GM23338 (cell line): ENCODE measurements at regions not wholly inside any gene's neighbourhood (a gene's known extent, or its start where the extent isn't known, plus 50 kb on each side); places are given as distances from the start of the nearest gene placed in this dataset.
A peak's percentile ranks its signal among the peaks of the same experiment; 100 is the strongest.
"Not testable (repeated sequence)": the region's sequence is repeated elsewhere in the genome, so short reads cannot be mapped to it uniquely, and the experiment has no call there.

ENCODE experiments used
- ATAC-seq: fragments of 200-7000 bp; cut with Tn5 transposase; 3 replicates; pipeline ENCODE4 v1.9.1; 2020
- DNase-seq: peaks from one replicate; pipeline ENCODE4 v3.0.0-alpha.2; 2015; ENCODE audit warnings: low spot score
- H2AFZ ChIP-seq: fragments of 200-600 bp; sonication (generic); 2 replicates; pipeline ENCODE4 v1.8.0; 2016; ENCODE audit warnings: antibody characterized with exemption, mild to moderate bottlenecking, moderate library complexity
- H3F3A ChIP-seq: fragments of 200-600 bp; sonication (generic); replicated peaks from 2 replicates; pipeline ENCODE4 v1.8.0; 2017; ENCODE audit warnings: antibody characterized with exemption, mixed run types, low read depth
- H3K27ac ChIP-seq: fragments of 200-600 bp; sonication (generic); 2 replicates; pipeline ENCODE4 v1.6.1; 2016; ENCODE audit warnings: low read depth
- H3K27me3 ChIP-seq: fragments of 200-600 bp; sonication (generic); 2 replicates; pipeline ENCODE4 v1.8.0; 2016; ENCODE audit warnings: mild to moderate bottlenecking, mixed run types, moderate library complexity; ENCODE audit not compliant: insufficient read depth
- H3K36me3 ChIP-seq: fragments of 200-600 bp; sonication (generic); 2 replicates; pipeline ENCODE4 v1.8.0; 2016; ENCODE audit warnings: mild to moderate bottlenecking; ENCODE audit not compliant: insufficient read depth
- H3K4me1 ChIP-seq: fragments of 200-600 bp; sonication (generic); 2 replicates; pipeline ENCODE4 v1.8.0; 2016; ENCODE audit warnings: mild to moderate bottlenecking, moderate library complexity; ENCODE audit not compliant: insufficient read depth
- H3K4me2 ChIP-seq: fragments of 200-600 bp; sonication (generic); 2 replicates; pipeline ENCODE4 v1.7.1; 2017; ENCODE audit warnings: mixed run types
- H3K4me3 ChIP-seq: fragments of 200-600 bp; sonication (generic); 2 replicates; pipeline ENCODE4 v1.6.1; 2016; ENCODE audit warnings: mixed run types
- H3K79me2 ChIP-seq: fragments of 200-600 bp; sonication (generic); replicated peaks from 2 replicates; pipeline ENCODE4 v1.8.0; 2017; ENCODE audit warnings: mild to moderate bottlenecking; ENCODE audit not compliant: insufficient read depth
- H3K9me2 ChIP-seq: fragments of 200-600 bp; sonication (generic); 2 replicates; pipeline ENCODE4 v1.8.0; 2017; ENCODE audit not compliant: insufficient read depth
- H4K20me1 ChIP-seq: fragments of 200-600 bp; sonication (generic); replicated peaks from 2 replicates; pipeline ENCODE4 v1.8.0; 2017; ENCODE audit warnings: mild to moderate bottlenecking; ENCODE audit not compliant: insufficient read depth
- H3K27ac Mint-ChIP-seq: 2 replicates; pipeline ENCODE4 v1.8.0; 2020; ENCODE audit warnings: inconsistent platforms, mild to moderate bottlenecking, moderate library complexity, mixed read lengths
- H3K27me3 Mint-ChIP-seq: 3 replicates; pipeline ENCODE4 v1.8.0; 2022; ENCODE audit warnings: low read depth, mild to moderate bottlenecking, moderate library complexity, mixed read lengths, inconsistent platforms; ENCODE audit not compliant: insufficient read depth, poor library complexity
- H3K36me3 Mint-ChIP-seq: 3 replicates; pipeline ENCODE4 v1.8.0; 2021; ENCODE audit warnings: low read depth, mild to moderate bottlenecking, inconsistent platforms, moderate library complexity, mixed read lengths
- H3K4me1 Mint-ChIP-seq: 3 replicates; pipeline ENCODE4 v1.8.0; 2020; ENCODE audit warnings: mild to moderate bottlenecking, inconsistent platforms, mixed read lengths
- H3K4me3 Mint-ChIP-seq: 3 replicates; pipeline ENCODE4 v1.8.0; 2021; ENCODE audit warnings: moderate library complexity, mild to moderate bottlenecking, inconsistent platforms, mixed read lengths
- H3K9me3 Mint-ChIP-seq: 3 replicates; pipeline ENCODE4 v1.8.0; 2020; ENCODE audit warnings: moderate library complexity, mild to moderate bottlenecking, inconsistent platforms, mixed read lengths
- CTCF ChIP-seq, 2 experiments: fragments of 200-600 bp in 1 of 2; sonication (generic) in 1 of 2; conservative IDR thresholded peaks; 2 replicates each; pipeline versions ENCODE4 v1.5.1 to v1.6.1; 2016 to 2017; ENCODE audit warnings: antibody characterized with exemption in 2 of 2, low read depth in 2 of 2, mild to moderate bottlenecking in 2 of 2, moderate library complexity in 1 of 2
- JUNB ChIP-seq: IDR thresholded peaks from one replicate; pipeline ENCODE4 v1.6.1; 2016; ENCODE audit warnings: antibody characterized with exemption; ENCODE audit not compliant: unreplicated experiment
- NANOG ChIP-seq: IDR thresholded peaks from 2 replicates; pipeline ENCODE4 v1.6.1; 2016; ENCODE audit warnings: antibody characterized with exemption, borderline replicate concordance
- STAT1 ChIP-seq: IDR thresholded peaks from one replicate; pipeline ENCODE4 v1.6.1; 2016; ENCODE audit warnings: antibody characterized with exemption; ENCODE audit not compliant: unreplicated experiment
- ZNF114 ChIP-seq: fragments of 250-450 bp; sonication (Bioruptor Pico); IDR thresholded peaks from 2 replicates; pipeline ENCODE4 v1.5.0; 2020; ENCODE audit warnings: mild to moderate bottlenecking, moderate library complexity
- ZNF331 ChIP-seq: fragments of 250-450 bp; sonication (Bioruptor Pico); IDR thresholded peaks from 2 replicates; pipeline ENCODE4 v1.5.0; 2020; ENCODE audit warnings: low read depth, mild to moderate bottlenecking, moderate library complexity

GRCh38 chr7:76129836-76130235 lies 71.9 kb upstream of the SRRM3 start:
- Histone ChIP-seq H3K4me3 (no peak overlapping the region), H3K79me2 (no peaks in the 10 kb centered on the region), H4K20me1 (no peaks in the 10 kb centered on the region; the same call in 1 of the 2 replicates), H3K4me2 (no peak overlapping the region), H3F3A (no peaks in the 10 kb centered on the region), H2AFZ (no peak overlapping the region), H3K27ac (no peak overlapping the region), H3K4me1 (no peaks in the 10 kb centered on the region), H3K9me2 (no peaks in the 10 kb centered on the region), H3K27me3 (no peaks in the 10 kb centered on the region), H3K36me3 (no peaks in the 10 kb centered on the region)
- Mint-ChIP-seq H3K27me3 (peaks cover 7% of the 10 kb centered on the region), H3K9me3 (no peaks in the 10 kb centered on the region), H3K27ac (no peak overlapping the region), H3K4me1 (no peaks in the 10 kb centered on the region; the same call in 2 of the 3 replicates), H3K36me3 (no peaks in the 10 kb centered on the region), H3K4me3 (no peak overlapping the region)
- no peak for ATAC-seq
- no peak for TF ChIP-seq STAT1
- no peak for TF ChIP-seq ZNF114 (CRISPR knock-in tag)
- no peak for TF ChIP-seq JUNB
- TF ChIP-seq NANOG, result no peak
- TF ChIP-seq ZNF331, result no peak
- no peak for DNase-seq

- H3K4me1 ChIP-seq, H3K27me3 ChIP-seq, H3K27ac Mint-ChIP-seq, H3K27me3 Mint-ChIP-seq, H3K36me3 Mint-ChIP-seq, H3K4me3 Mint-ChIP-seq, H4K20me1 ChIP-seq, H3K9me2 ChIP-seq, H3K4me2 ChIP-seq, H2AFZ ChIP-seq, H3K36me3 ChIP-seq, H3K27ac ChIP-seq, H3K4me1 Mint-ChIP-seq, H3F3A ChIP-seq, H3K9me3 Mint-ChIP-seq, H3K4me3 ChIP-seq, H3K79me2 ChIP-seq: not testable (repeated sequence)
- ATAC-seq (peak; percentile 61), DNase-seq (peak; percentile 18)
- TF ChIP-seq CTCF (conservative IDR thresholded peaks at IDR 0.05; ENCODE audit: low read depth in 2 of 2), result peak; percentile 29 to 69; a peak in 2 of 4 replicates
Measured at GRCh38 chr7:76130661-76131060, 71.0 kb upstream of the SRRM3 start.

GRCh38 chr7:76131887-76132286 lies 69.8 kb upstream of the SRRM3 start:
- H3K27ac Mint-ChIP-seq, result not testable (repeated sequence)

More at GRCh38 chr7:76131887-76132286, 69.8 kb upstream of the SRRM3 start:
- not testable (repeated sequence) for H3K4me3 Mint-ChIP-seq, DNase-seq, H3K36me3 ChIP-seq, H3K79me2 ChIP-seq, H3K4me2 ChIP-seq, H3K27me3 ChIP-seq, H3K4me1 Mint-ChIP-seq, H3F3A ChIP-seq, H3K4me1 ChIP-seq, H3K27me3 Mint-ChIP-seq, H3K36me3 Mint-ChIP-seq, H3K4me3 ChIP-seq, H3K27ac ChIP-seq, H4K20me1 ChIP-seq, H3K9me3 Mint-ChIP-seq, ATAC-seq, H3K9me2 ChIP-seq, H2AFZ ChIP-seq
